Astrocyte (in vitro differentiated cells and primary cell): ENCODE measurements at regions not wholly inside any gene's neighbourhood (a gene's known extent, or its start where the extent isn't known, plus 50 kb on each side); places are given as distances from the start of the nearest gene placed in this dataset.

Experiments
- DNase-seq: peaks from one replicate; pipeline ENCODE4 v3.0.0-alpha.2; 2010; ENCODE audit warnings: low read depth
- FAIRE-seq: peaks from 2 replicates; lab custom pipeline; 2011; peaks lifted over from hg19 to GRCh38; lab: Jason Lieb, UNC
- H2AFZ ChIP-seq: 2 replicates; pipeline ENCODE4 v1.6.0; 2012; ENCODE audit warnings: low read depth, low read length, inconsistent platforms
- H3K27ac ChIP-seq: 2 replicates; pipeline ENCODE4 v1.5.1; 2011; ENCODE audit warnings: low read depth, low read length, inconsistent platforms
- H3K27me3 ChIP-seq: 2 replicates; pipeline ENCODE4 v1.6.0; 2011; ENCODE audit warnings: low read length, inconsistent platforms; ENCODE audit not compliant: insufficient read depth
- H3K36me3 ChIP-seq: 2 replicates; pipeline ENCODE4 v1.5.1; 2011; ENCODE audit warnings: low read length, inconsistent platforms; ENCODE audit not compliant: insufficient read depth
- H3K4me1 ChIP-seq: 2 replicates; pipeline ENCODE4 v1.5.1; 2011; ENCODE audit warnings: low read length, inconsistent platforms; ENCODE audit not compliant: insufficient read depth
- H3K4me2 ChIP-seq: 2 replicates; pipeline ENCODE4 v1.6.0; 2012; ENCODE audit warnings: low read length, inconsistent platforms
- H3K4me3 ChIP-seq: 2 replicates; pipeline ENCODE4 v1.5.1; 2011; ENCODE audit warnings: low read depth, mild to moderate bottlenecking, low read length, inconsistent platforms; ENCODE audit not compliant: insufficient read depth
- H3K79me2 ChIP-seq: 2 replicates; pipeline ENCODE4 v1.6.0; 2012; ENCODE audit warnings: mild to moderate bottlenecking, low read length, inconsistent platforms; ENCODE audit not compliant: insufficient read depth
- H3K9ac ChIP-seq: 2 replicates; pipeline ENCODE4 v1.6.0; 2012; ENCODE audit warnings: mild to moderate bottlenecking, low read length, inconsistent platforms
- H3K9me3 ChIP-seq: 2 replicates; pipeline ENCODE4 v1.5.1; 2012; ENCODE audit warnings: low read depth, mild to moderate bottlenecking, low read length, inconsistent platforms; ENCODE audit not compliant: insufficient read depth
- H4K20me1 ChIP-seq: 2 replicates; pipeline ENCODE4 v1.6.0; 2012; ENCODE audit warnings: low read length, inconsistent platforms; ENCODE audit not compliant: insufficient read depth
- H3K27ac Mint-ChIP-seq: one replicate; pipeline ENCODE4 v1.8.0; 2021; ENCODE audit warnings: mild to moderate bottlenecking, mixed read lengths; ENCODE audit not compliant: unreplicated experiment
- H3K27me3 Mint-ChIP-seq: one replicate; pipeline ENCODE4 v1.8.0; 2021; ENCODE audit warnings: low read depth, mixed read lengths; ENCODE audit not compliant: unreplicated experiment
- H3K36me3 Mint-ChIP-seq: one replicate; pipeline ENCODE4 v1.8.0; 2021; ENCODE audit warnings: low read depth, mixed read lengths; ENCODE audit not compliant: unreplicated experiment
- H3K4me1 Mint-ChIP-seq: one replicate; pipeline ENCODE4 v1.8.0; 2021; ENCODE audit warnings: low read depth, mixed read lengths; ENCODE audit not compliant: unreplicated experiment
- H3K4me3 Mint-ChIP-seq: one replicate; pipeline ENCODE4 v1.8.0; 2021; ENCODE audit warnings: mild to moderate bottlenecking, moderate library complexity, mixed read lengths; ENCODE audit not compliant: unreplicated experiment
- H3K9me3 Mint-ChIP-seq: one replicate; pipeline ENCODE4 v1.8.0; 2021; ENCODE audit warnings: mild to moderate bottlenecking, mixed read lengths; ENCODE audit not compliant: unreplicated experiment
- EZH2 ChIP-seq: IDR thresholded peaks from 2 replicates; pipeline ENCODE4 v1.6.1; 2012; ENCODE audit warnings: mild to moderate bottlenecking, low read length, inconsistent platforms; ENCODE audit not compliant: insufficient read depth
- TF ChIP-seq, protein P1 (sequence below): IDR thresholded peaks from 2 replicates; pipeline ENCODE4 v1.5.1; 2011; ENCODE audit warnings: low read depth, mild to moderate bottlenecking, inconsistent platforms, low read length, moderate library complexity; ENCODE audit not compliant: insufficient read depth

DNA sequence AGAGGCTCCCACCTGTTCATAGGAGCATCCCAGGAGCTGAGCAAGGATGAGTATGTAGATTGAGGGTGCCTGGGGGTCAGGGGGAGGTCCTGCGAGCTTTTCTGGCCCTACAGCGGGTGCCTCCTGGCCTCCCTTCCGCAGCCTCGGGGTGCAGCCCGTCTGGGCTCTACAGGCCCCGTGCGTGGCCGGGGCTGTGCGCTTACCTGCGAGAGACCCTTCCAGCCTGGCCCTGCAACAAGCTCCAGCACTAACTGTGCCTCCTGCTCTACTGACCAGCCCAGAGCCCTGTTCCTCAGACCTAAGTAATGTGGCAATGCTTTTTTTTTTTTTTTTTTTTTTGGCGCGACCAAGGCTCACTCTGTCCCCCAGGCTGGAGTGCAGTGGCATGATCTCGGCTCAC is 1129.1 kb downstream of the BRD1 start:
- Histone ChIP-seq H3K36me3 (no peaks in the 10 kb centered on the region), H3K4me3 (no peak overlapping the region), H3K9ac (no peak overlapping the region), H3K4me1 (peaks cover 3% of the 10 kb centered on the region), H3K4me2 (no peak overlapping the region), H3K79me2 (no peaks in the 10 kb centered on the region), H4K20me1 (peaks cover 6% of the 10 kb centered on the region), H3K9me3 (no peaks in the 10 kb centered on the region), H3K27ac (no peak overlapping the region), H3K27me3 (no peaks in the 10 kb centered on the region), H2AFZ (no peak overlapping the region)
- no peaks in the 10 kb centered on the region for H3K9me3 Mint-ChIP-seq
- TF ChIP-seq EZH2, result no peak
- TF ChIP-seq, protein P1, sequence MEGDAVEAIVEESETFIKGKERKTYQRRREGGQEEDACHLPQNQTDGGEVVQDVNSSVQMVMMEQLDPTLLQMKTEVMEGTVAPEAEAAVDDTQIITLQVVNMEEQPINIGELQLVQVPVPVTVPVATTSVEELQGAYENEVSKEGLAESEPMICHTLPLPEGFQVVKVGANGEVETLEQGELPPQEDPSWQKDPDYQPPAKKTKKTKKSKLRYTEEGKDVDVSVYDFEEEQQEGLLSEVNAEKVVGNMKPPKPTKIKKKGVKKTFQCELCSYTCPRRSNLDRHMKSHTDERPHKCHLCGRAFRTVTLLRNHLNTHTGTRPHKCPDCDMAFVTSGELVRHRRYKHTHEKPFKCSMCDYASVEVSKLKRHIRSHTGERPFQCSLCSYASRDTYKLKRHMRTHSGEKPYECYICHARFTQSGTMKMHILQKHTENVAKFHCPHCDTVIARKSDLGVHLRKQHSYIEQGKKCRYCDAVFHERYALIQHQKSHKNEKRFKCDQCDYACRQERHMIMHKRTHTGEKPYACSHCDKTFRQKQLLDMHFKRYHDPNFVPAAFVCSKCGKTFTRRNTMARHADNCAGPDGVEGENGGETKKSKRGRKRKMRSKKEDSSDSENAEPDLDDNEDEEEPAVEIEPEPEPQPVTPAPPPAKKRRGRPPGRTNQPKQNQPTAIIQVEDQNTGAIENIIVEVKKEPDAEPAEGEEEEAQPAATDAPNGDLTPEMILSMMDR, result no peak
- H3K4me3 Mint-ChIP-seq, result no peak overlapping the region
- peaks cover 6% of the 10 kb centered on the region for H3K27me3 Mint-ChIP-seq
- H3K36me3 Mint-ChIP-seq, result no peaks in the 10 kb centered on the region
- no peak for FAIRE-seq
- H3K27ac Mint-ChIP-seq, result no peak overlapping the region
- peaks cover 9% of the 10 kb centered on the region for H3K4me1 Mint-ChIP-seq
- DNase-seq, result no peak

- FAIRE-seq (no peak), DNase-seq (no peak)
- Histone ChIP-seq H3K27ac (no peak overlapping the region), H4K20me1 (peaks cover 6% of the 10 kb centered on the region), H3K9ac (no peak overlapping the region), H3K36me3 (no peaks in the 10 kb centered on the region), H3K9me3 (no peaks in the 10 kb centered on the region), H3K4me1 (peaks cover 3% of the 10 kb centered on the region), H3K4me2 (no peak overlapping the region), H3K27me3 (no peaks in the 10 kb centered on the region), H3K4me3 (no peak overlapping the region), H3K79me2 (no peaks in the 10 kb centered on the region), H2AFZ (no peak overlapping the region)
- no peak overlapping the region for H3K4me3 Mint-ChIP-seq
- H3K36me3 Mint-ChIP-seq, result no peaks in the 10 kb centered on the region
- no peak for TF ChIP-seq EZH2
- TF ChIP-seq, protein P1, result no peak
- H3K9me3 Mint-ChIP-seq, result no peaks in the 10 kb centered on the region
- peaks cover 8% of the 10 kb centered on the region for H3K27me3 Mint-ChIP-seq
- H3K27ac Mint-ChIP-seq, result no peak overlapping the region
- peaks cover 12% of the 10 kb centered on the region for H3K4me1 Mint-ChIP-seq
Measured at GRCh38 chr22:48697694-48698276, 1129.9 kb downstream of the BRD1 start.

GRCh38 chr22:48697223-48697622 is 1130.5 kb downstream of the BRD1 start:
- DNase-seq, result no peak
- Histone ChIP-seq H3K4me2 (no peak overlapping the region), H3K9ac (no peak overlapping the region), H3K27me3 (no peaks in the 10 kb centered on the region), H3K79me2 (no peaks in the 10 kb centered on the region), H3K36me3 (no peaks in the 10 kb centered on the region), H3K9me3 (no peaks in the 10 kb centered on the region), H3K4me3 (no peak overlapping the region), H4K20me1 (peaks cover 6% of the 10 kb centered on the region), H3K27ac (no peak overlapping the region), H3K4me1 (peaks cover 3% of the 10 kb centered on the region), H2AFZ (no peak overlapping the region)
- Mint-ChIP-seq H3K9me3 (no peaks in the 10 kb centered on the region), H3K27me3 (peaks cover 8% of the 10 kb centered on the region), H3K36me3 (no peaks in the 10 kb centered on the region), H3K4me1 (peaks cover 12% of the 10 kb centered on the region), H3K4me3 (no peak overlapping the region), H3K27ac (no peak overlapping the region)
- TF ChIP-seq, protein P1, result no peak
- TF ChIP-seq EZH2, result no peak
- FAIRE-seq, result no peak
